ENCODE measurements at regions not wholly inside any gene's neighbourhood (a gene's known extent, or its start where the extent isn't known, plus 50 kb on each side); places are given as distances from the start of the nearest gene placed in this dataset.
A peak's percentile ranks its signal among the peaks of the same experiment; 100 is the strongest.
"Not testable (repeated sequence)": the region's sequence is repeated elsewhere in the genome, so short reads cannot be mapped to it uniquely, and the experiment has no call there.

- not testable (repeated sequence) for DNase-seq (ENCODE audit: low read depth in 2 of 2)
These were observed 57.3 kb upstream of the HS3ST3A1 start for GRCh38 chr17:13659051-13659450.

GRCh38 chr17:13665872-13666635 is 64.3 kb upstream of the HS3ST3A1 start:
- TF ChIP-seq, protein P1, sequence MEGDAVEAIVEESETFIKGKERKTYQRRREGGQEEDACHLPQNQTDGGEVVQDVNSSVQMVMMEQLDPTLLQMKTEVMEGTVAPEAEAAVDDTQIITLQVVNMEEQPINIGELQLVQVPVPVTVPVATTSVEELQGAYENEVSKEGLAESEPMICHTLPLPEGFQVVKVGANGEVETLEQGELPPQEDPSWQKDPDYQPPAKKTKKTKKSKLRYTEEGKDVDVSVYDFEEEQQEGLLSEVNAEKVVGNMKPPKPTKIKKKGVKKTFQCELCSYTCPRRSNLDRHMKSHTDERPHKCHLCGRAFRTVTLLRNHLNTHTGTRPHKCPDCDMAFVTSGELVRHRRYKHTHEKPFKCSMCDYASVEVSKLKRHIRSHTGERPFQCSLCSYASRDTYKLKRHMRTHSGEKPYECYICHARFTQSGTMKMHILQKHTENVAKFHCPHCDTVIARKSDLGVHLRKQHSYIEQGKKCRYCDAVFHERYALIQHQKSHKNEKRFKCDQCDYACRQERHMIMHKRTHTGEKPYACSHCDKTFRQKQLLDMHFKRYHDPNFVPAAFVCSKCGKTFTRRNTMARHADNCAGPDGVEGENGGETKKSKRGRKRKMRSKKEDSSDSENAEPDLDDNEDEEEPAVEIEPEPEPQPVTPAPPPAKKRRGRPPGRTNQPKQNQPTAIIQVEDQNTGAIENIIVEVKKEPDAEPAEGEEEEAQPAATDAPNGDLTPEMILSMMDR (IDR thresholded peaks at IDR 0.05; ENCODE audit: low read depth, low read length), result no peak
- no peak overlapping the region for H3K4me3 ChIP-seq (replicated peaks in 1 of 2; ENCODE audit: low read depth in 2 of 2, low read length in 2 of 2)
- DNase-seq (ENCODE audit: low read depth in 2 of 2), result no peak

More at GRCh38 chr17:13659051-13659450, 57.3 kb upstream of the HS3ST3A1 start:
- not testable (repeated sequence) for H3K4me3 ChIP-seq (replicated peaks in 1 of 2; ENCODE audit: low read depth in 2 of 2, low read length in 2 of 2)

DNA sequence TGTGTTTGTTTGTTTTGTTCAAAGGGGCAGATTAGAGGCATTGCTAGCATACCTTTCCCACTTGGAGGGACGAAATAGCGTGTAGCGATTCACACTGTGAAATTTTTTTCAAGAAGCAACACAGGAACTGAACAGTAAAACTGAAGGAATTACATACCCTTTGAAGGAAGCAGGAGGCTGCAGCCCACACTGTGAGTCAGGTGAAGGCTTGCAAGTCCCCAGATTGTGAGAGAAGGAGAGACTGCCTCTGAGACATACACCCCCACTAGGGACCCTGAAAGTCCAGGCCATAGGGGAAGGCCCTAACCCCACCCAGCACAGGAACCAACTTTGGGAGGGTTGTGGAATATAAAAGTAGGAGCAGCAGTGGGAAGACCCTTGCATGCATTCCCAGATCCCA is 69.6 kb upstream of the HS3ST3A1 start:
- TF ChIP-seq, protein P1 (IDR thresholded peaks at IDR 0.05; ENCODE audit: low read depth, low read length), result no peak
- no peak for DNase-seq (ENCODE audit: low read depth in 2 of 2)

GRCh38 chr17:13671771-13672170 is 70.0 kb upstream of the HS3ST3A1 start:
- peak in 1 of 2 donors; percentile 30 for DNase-seq (ENCODE audit: low read depth in 2 of 2)
- TF ChIP-seq, protein P1 (IDR thresholded peaks at IDR 0.05; ENCODE audit: low read depth, low read length), result no peak

More for the DNA sequence above, 69.6 kb upstream of the HS3ST3A1 start:
- H3K4me3 ChIP-seq (replicated peaks in 1 of 2; ENCODE audit: low read depth in 2 of 2, low read length in 2 of 2), result no peak overlapping the region

DNA sequence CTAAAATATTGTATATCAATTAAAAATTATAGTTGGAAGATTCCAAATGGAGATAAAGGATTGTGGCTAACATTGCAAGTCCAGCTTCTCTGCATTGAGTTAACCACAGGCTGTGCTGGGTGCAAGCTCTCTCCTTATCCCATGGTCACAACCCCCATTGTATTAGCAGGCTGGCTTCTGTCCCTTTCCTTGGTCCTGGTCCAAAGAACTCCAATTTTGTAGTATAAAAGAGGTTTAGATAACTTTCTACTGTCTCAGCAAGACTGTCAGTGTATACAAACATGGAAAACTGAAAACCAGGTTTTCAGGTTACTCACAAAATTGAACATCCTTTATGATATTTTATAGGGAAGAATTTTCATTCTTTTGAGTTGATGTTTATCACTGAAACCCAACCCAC is 76.6 kb upstream of the HS3ST3A1 start:
- TF ChIP-seq, protein P1 (IDR thresholded peaks at IDR 0.05; ENCODE audit: low read depth, low read length), result no peak
- no peak overlapping the region for H3K4me3 ChIP-seq (replicated peaks in 1 of 2; ENCODE audit: low read depth in 2 of 2, low read length in 2 of 2)
- no peak for DNase-seq (ENCODE audit: low read depth in 2 of 2)

More at GRCh38 chr17:13671771-13672170, 70.0 kb upstream of the HS3ST3A1 start:
- no peak overlapping the region for H3K4me3 ChIP-seq (replicated peaks in 1 of 2; ENCODE audit: low read depth in 2 of 2, low read length in 2 of 2)

DNA sequence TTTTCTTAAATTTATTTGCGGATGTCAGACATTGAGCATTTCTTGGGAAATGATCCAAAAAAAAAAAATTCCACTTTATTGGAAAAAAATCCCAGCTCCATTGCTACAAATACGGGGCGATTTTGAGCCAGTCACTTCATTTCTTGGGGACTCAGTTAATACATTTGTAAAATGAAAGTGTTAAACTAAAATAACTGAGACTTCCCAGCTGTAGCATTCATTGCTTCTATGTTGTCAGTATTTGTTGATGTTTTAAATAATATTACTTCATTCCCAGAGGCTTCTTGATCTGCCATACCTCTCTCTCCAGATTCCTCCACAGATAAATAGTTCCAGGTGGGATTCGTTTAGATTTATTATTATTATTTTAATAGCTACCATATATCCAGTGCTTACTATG is 77.1 kb upstream of the HS3ST3A1 start:
- TF ChIP-seq, protein P1 (IDR thresholded peaks at IDR 0.05; ENCODE audit: low read depth, low read length), result no peak
- no peak for DNase-seq (ENCODE audit: low read depth in 2 of 2)
- H3K4me3 ChIP-seq (replicated peaks in 1 of 2; ENCODE audit: low read depth in 2 of 2, low read length in 2 of 2), result no peak overlapping the region

DNA sequence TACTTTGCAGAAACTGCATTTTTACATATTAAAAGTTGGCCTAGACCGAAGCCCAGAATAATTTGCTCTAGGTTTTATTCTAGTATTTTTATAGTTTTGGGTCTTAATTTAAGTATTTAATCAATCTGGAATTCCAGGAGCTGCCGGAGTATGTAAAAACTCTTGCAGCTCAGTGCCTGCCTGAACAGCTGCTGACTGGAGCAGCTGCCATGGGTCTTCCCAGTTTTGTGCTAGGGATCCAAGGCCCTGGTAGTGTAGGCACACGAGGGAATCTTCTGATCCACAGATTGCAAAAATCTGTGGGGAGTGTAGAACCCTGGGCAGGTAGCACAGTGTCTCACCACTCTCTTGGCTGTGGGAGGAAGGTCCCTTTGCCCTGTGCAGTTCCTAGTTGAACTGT is 87.0 kb upstream of the HS3ST3A1 start:
- H3K4me3 ChIP-seq (replicated peaks in 1 of 2; ENCODE audit: low read depth in 2 of 2, low read length in 2 of 2), result no peak overlapping the region
- DNase-seq (ENCODE audit: low read depth in 2 of 2), result no peak
- TF ChIP-seq, protein P1 (IDR thresholded peaks at IDR 0.05; ENCODE audit: low read depth, low read length), result no peak

Data from cardiac fibroblast (primary cell).